ENCODE measurements at regions not wholly inside any gene's neighbourhood (a gene's known extent, or its start where the extent isn't known, plus 50 kb on each side); places are given as distances from the start of the nearest gene placed in this dataset.

- DNase-seq: no peak
Measured at GRCh38 chr2:43050866-43051265, 175.5 kb downstream of the ZFP36L2 start.

DNA sequence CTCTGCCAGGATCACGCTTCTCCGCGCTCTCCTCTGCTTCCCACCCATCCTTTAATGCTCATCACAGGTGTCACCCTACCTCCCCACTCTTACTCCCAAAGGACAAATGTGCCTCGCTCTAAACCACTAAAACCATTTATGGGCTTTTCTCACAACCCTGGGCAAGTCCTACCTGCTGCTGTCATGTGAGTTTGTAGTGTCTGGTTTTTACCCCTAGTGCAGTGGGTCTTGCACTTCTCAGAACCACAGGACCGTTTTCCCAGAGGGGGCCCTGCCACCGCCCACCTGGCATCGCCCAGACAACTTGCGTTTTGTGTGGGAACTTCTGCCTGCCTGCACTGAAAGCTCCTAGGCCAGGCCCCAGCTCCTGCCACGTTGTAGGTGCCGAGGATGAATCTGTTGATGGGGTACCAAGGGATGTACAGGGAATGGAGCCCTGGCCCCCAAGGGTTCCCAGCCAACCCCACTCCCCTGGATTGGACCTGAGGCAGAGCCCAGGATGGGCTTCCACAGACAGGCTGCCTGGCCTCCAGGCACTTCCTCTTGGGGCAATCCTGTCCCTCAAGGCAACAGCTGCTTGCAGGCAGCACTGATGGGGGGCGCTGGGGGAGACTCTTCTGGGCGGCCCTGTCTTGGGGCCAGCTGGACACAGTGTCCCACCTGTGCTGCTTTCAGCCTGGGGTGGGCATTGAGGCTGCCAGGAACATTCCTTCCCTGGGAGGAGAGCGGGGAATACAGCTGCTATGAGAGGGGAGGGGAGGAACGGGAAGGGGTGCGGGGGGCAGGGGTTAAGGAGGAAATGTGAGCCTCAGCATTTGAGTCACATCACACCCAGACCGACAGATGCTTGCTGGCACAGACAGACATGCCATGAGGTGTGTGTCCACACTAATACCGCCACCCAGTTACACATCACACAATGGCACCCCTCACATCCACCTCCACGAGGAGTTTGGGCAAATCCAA is 176.3 kb downstream of the ZFP36L2 start:
- no peak for DNase-seq

GRCh38 chr2:43047187-43047780 is 179.1 kb downstream of the ZFP36L2 start:
- no peak for DNase-seq

GRCh38 chr2:43045866-43046265 is 180.5 kb downstream of the ZFP36L2 start:
- no peak for DNase-seq

DNA sequence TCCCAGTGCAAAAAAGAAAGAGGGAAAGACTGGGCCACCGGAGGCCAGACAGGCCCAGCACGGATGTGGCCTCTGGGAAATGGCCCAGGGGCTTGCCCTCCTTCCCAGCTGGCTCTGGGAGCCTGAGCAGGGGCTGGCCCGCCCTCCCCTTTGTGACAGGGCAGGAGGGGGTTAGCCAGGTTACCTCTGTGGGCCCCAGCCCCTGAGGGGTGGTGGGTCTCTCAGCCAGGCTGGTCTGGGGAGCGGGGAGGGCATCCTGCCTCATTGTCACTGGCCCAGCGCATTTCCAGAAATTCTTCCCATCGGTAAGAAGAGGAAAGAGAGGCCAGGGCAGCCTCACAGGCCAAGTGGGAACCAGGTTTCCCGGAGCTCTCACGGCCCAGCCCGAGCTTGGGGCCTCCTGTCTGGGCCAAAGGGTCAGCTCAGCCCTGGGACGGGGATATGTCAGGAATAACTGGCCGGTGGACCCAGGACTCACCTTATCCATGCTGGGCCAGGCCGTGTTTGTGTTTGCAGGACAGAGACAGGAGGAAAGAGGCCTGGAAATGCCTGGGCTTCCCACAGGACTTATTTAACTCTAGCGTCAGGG is 182.2 kb downstream of the ZFP36L2 start:
- no peak for DNase-seq

DNA sequence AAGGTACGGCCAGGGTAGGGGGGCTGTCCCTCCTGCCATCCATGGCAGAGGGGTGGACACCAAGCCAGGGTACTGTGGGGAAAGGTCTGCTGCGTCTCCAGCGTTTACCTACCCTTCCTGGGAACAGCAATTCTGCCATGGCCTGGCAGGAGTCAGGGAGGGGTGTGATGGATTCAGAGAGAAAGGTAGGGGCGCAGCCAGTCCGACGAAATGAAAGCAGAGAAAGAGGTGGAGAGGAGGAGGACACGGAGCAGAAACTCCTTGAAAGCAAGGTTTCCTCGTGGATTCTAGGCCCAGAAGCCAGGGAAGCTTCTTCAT is 182.9 kb downstream of the ZFP36L2 start:
- DNase-seq: no peak

DNA sequence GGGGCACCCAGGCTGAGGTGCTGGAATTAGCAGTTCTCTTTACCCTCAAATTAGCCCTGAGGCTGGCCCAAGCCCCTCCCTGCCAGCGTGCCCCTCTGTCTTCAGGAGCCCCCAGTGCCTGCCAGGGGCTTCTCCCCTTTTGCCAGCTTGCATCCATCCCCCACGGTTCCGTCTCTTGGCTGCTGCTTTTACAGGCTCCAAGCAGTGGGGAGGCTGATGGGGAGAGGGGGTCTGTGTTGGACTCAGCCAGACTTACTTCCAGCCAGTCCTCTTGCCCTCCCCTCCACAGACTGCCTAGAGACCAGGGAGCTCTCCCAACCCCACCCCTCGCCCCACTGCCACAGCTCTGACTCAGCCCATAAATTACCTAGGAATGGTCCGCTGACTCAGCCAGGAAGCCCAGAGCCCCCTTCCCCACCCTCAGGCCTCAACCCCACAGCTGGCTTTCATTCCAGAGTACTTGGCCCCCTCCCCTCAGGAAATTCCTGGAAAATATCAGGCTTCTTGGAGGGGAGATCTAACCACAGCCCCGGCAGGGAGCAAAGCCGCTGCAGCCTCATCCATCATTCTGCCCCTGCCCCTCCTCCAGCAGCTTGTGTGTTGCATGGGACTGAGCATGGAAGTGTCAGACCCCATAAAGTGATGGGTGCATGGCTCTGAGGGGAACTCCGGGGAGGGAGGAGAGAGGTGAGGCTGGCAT is 184.6 kb downstream of the ZFP36L2 start:
- no peak for DNase-seq

GRCh38 chr2:43041173-43041591 is 185.2 kb downstream of the ZFP36L2 start:
- DNase-seq: no peak

DNA sequence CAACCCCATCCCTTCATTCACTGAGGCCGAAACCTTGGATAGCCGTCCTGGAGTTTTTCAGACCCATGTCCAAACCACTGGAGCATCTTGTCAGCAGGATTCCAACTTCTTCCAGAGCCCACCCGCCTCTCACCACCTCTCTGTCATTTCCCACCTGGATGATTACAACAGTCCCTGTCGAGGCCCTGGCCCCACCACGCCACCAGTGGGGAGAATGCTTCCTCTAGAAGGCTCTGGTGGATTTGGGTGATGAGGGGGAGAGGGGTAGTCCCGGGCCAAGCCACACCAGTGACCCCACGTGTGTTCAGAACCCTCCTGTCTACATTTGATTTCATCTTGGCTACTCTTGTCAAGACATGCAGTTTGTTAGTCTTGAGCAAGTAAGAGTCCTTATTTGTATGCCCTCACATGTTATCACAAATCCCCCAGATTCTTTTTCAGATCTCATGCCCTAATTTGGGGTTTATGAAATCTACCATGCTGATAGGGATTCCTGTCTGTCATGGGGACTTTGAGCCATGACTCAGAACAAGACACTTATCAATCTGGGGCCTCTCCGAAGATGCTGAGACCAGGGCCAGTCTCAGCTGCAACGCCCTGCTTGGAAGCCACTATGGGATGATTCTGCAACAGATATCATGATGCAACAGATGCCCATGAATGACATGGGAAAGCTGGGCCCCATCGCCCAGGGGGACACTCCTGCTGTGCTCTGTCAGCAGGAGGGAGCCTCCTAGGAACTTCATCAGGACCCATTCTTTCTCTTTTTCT is 186.1 kb downstream of the ZFP36L2 start:
- no peak for DNase-seq

- DNase-seq: no peak
Measured at GRCh38 chr2:43039376-43040080, 186.9 kb downstream of the ZFP36L2 start.

DNA sequence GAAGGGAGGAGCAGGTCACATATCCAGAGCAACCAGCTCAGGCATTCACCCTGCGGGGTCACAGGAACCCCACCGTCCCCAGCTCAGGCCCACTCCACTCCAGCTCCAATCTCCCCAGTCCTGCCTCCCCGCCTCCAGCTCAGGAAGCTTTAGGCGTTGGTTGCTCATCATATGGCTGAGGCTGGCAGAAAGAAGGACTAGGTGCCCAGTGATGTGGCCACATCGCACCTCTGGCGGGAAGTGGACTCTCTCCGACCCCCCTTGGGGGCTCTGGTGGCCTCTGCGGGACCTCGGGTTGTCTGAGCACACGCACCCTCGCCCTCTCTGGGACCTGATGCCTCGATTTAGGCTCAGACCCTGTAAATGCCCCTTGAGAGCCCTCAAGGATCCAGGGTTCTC is 187.7 kb downstream of the ZFP36L2 start:
- DNase-seq: no peak

GRCh38 chr2:43038034-43038695 is 188.2 kb downstream of the ZFP36L2 start:
- no peak for DNase-seq

DNA sequence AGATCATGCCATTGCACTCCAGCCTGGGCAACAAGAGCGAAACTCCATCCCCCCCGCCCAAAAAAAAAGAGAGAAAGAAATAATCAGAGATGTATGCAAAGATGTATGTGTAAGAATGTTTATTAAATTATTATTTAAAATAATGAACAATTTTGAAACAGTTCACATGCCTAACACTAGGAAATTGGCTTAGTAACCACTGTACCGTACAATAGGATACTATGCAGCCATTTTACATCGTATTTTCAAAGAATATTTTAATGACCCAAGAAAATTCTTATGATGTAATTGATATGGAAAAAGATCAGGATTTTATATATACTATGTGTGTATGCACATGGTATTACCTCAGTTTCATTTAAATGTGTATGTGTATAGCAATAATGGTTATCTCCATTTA is 190.5 kb downstream of the ZFP36L2 start:
- DNase-seq: no peak

GRCh38 chr2:43034921-43035320 is 191.5 kb downstream of the ZFP36L2 start:
- no peak for DNase-seq

GRCh38 chr2:43034242-43034619 is 192.2 kb downstream of the ZFP36L2 start:
- no peak for DNase-seq

DNA sequence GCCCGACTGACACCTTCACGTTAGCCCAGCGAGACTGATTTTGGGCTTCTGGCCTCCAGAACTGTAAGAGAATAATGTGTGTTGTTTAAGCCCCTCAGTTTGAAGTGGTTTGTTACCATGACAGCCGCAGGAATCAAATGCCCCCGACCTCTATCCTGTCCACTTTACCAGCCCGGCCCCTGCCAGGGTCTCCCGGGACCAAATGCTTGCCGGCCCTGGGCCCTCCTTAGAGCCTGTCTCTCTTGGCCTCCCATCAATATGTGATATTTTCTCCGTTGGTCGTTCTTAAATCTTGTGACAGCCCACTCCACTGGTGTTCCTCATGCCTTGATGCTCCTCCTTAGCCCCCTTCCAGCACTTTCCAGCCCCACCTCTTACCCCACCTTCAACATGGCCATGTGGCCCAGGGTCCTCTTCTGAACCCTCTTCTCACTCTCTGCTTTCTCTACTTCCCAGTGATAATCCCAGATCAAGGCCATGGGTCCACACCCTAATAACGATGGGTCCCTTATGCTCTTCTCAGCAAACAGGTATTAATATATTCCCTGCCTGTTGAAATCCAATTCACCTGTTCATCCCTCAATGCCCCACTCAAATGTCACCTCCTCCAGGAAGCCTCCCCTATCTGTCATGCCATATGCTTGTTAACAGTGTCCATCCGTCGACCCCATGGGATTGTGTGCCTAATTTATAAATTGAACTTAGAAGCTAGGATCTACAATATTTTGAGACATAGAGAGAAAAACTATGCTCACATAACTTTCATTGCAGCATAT is 192.8 kb downstream of the ZFP36L2 start:
- DNase-seq: no peak

DNA sequence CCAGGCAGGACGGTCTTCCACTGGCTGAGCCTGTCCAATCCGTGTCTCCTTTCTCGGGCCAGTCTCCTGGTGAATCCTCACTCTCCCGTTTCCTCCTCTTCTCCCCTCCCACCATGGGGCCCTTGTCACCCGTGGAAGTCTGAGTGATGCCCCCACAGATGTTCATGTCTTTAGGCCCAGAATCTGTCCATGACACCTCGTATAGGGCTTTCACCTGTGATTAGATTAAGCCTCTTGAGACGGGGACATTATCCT is 193.5 kb downstream of the ZFP36L2 start:
- no peak for DNase-seq

DNA sequence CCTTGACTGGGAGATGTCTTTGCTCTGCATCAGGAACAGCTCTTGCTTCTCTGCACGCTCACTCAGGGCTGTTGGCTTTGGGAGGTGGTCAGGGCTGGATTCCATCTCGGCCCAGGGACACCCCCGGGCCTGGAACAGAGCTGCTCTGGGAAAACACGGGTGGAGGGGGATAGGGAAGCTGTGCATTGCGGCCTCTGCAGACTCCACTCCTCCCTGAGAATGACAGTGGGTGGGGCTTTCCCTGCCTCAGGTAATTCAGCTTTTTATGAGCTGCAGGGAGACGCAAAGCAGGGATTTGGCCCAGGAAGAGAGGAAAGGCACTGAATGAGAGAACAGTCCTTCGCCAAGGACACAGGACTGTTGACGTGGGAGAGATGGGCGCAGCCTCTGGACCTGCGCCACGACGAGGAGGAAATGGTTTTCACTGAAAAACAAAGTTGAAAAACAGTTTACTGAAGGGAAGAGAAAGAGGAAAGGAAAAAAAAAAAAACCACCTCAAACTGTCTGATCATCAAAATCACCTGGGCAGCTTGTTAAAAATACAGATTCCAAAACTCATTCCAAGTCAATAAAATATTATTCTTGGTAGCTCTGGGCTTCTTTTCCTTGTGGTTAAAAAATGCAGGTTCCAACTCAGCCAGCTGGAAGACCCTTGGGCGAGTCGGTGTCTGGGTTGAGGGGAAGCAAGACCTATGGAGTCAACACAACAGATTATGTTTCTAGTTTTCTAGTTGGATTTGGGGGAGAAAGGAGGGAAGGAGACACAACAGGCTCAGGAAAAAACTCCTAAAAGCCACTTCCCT is 194.0 kb downstream of the ZFP36L2 start:
- DNase-seq: no peak

GRCh38 chr2:43031471-43032212 is 194.8 kb downstream of the ZFP36L2 start:
- DNase-seq: no peak
